Adrenal gland (tissue), 5 donors: ENCODE measurements at regions not wholly inside any gene's neighbourhood (a gene's known extent, or its start where the extent isn't known, plus 50 kb on each side); places are given as distances from the start of the nearest gene placed in this dataset.

Experiments
- CTCF ChIP-seq, 6 experiments: fragments of 450-650 bp in 4 of 6; fragments of 200-600 bp in 2 of 6; sonication (generic) in 1 of 6; IDR thresholded peaks; 1 replicate in 5 of 6; 2 replicates in 1 of 6; pipeline versions ENCODE4 v1.5.1 to v1.8.0; 2016 to 2021; ENCODE audit warnings: antibody characterized with exemption in 6 of 6, mild to moderate bottlenecking in 2 of 6, moderate library complexity in 1 of 6
- POLR2A ChIP-seq, 2 donors: fragments of 450-650 bp; IDR thresholded peaks; one replicate each; pipeline ENCODE4 v1.6.1; 2017; ENCODE audit warnings: antibody characterized with exemption in 2 of 2, mild to moderate bottlenecking in 2 of 2, moderate library complexity in 1 of 2
- donor health status: DM: no; HTN: no; CAD: no.

- no peak for TF ChIP-seq CTCF (IDR thresholded peaks at IDR 0.05)
- TF ChIP-seq POLR2A (IDR thresholded peaks at IDR 0.05), result no peak
These were observed 144.9 kb downstream of the DDX1 start for GRCh38 chr2:15736396-15737180.
